HG03575 (cell line): ENCODE measurements at regions not wholly inside any gene's neighbourhood (a gene's known extent, or its start where the extent isn't known, plus 50 kb on each side); places are given as distances from the start of the nearest gene placed in this dataset.

Experiments used
- ATAC-seq: cut with Tn5 transposase; IDR thresholded peaks from one replicate; pipeline ENCODE4 v1.9.1; 2021; ENCODE audit not compliant: unreplicated experiment, insufficient number of reproducible peaks, low FRiP score; ENCODE audit errors: extremely low read depth

- no peak for ATAC-seq
Measured at GRCh38 chr20:22412977-22413868, 171.1 kb downstream of the FOXA2 start.

GRCh38 chr20:22411627-22412450 is 172.5 kb downstream of the FOXA2 start:
- ATAC-seq: no peak

GRCh38 chr20:22411286-22411626 is 173.1 kb downstream of the FOXA2 start:
- no peak for ATAC-seq

GRCh38 chr20:22410556-22411130 is 173.7 kb downstream of the FOXA2 start:
- no peak for ATAC-seq

- ATAC-seq: no peak
Measured at GRCh38 chr20:22408521-22409402, 175.6 kb downstream of the FOXA2 start.

GRCh38 chr20:22407237-22408193 is 176.9 kb downstream of the FOXA2 start:
- no peak for ATAC-seq

- no peak for ATAC-seq
Measured at GRCh38 chr20:22404419-22405170, 179.8 kb downstream of the FOXA2 start.

GRCh38 chr20:22403632-22404361 is 180.6 kb downstream of the FOXA2 start:
- no peak for ATAC-seq

- ATAC-seq: no peak
Measured at GRCh38 chr20:22403022-22403631, 181.2 kb downstream of the FOXA2 start.

GRCh38 chr20:22402550-22402949 is 181.8 kb downstream of the FOXA2 start:
- no peak for ATAC-seq

GRCh38 chr20:22400440-22400839 is 183.9 kb downstream of the FOXA2 start:
- ATAC-seq: no peak

- no peak for ATAC-seq
Measured at GRCh38 chr20:22394583-22394982, 189.8 kb downstream of the FOXA2 start.

GRCh38 chr20:22390543-22390903 is 193.8 kb downstream of the FOXA2 start:
- no peak for ATAC-seq

- ATAC-seq: no peak
Measured at GRCh38 chr20:22389836-22390542, 194.4 kb downstream of the FOXA2 start.

- ATAC-seq: no peak
Measured at GRCh38 chr20:22387452-22387851, 196.9 kb downstream of the FOXA2 start.

- ATAC-seq: no peak
Measured at GRCh38 chr20:22386306-22386623, 198.1 kb downstream of the FOXA2 start.
